NCI-H1417 treated with DMSO at 0.1 percent for 48 hours (cell line): ENCODE measurements at regions not wholly inside any gene's neighbourhood (a gene's known extent, or its start where the extent isn't known, plus 50 kb on each side); places are given as distances from the start of the nearest gene placed in this dataset.
"Not testable (repeated sequence)": the region's sequence is repeated elsewhere in the genome, so short reads cannot be mapped to it uniquely, and the experiment has no call there.

Experiments
- DNase-seq: peaks from one replicate; lab custom pipeline; 2025; lab: John Stamatoyannopoulos, UW

GRCh38 chr17:5864741-5865657, 205.2 kb upstream of the WSCD1 start:
- DNase-seq = no peak

DNA sequence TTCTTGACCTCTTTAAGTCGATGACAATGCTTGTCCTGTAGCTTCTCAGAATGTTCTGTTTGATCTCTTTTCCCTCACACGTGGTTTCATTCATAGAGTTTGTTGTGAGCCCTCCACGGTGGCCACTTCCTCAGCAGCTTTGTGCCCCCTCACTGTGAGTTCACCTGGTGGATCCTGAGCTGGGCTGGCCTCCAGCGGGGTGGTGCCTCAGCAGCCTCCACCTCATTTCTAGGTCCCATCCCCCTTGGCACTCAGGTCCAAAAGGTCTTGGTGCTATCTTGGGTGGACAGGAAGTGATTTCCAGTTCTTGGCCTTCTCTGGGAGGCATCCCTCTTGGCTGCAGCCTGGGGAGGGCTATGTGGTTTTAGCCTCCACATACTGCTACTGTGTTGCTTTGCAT, 203.2 kb upstream of the WSCD1 start:
- DNase-seq = no peak

DNA sequence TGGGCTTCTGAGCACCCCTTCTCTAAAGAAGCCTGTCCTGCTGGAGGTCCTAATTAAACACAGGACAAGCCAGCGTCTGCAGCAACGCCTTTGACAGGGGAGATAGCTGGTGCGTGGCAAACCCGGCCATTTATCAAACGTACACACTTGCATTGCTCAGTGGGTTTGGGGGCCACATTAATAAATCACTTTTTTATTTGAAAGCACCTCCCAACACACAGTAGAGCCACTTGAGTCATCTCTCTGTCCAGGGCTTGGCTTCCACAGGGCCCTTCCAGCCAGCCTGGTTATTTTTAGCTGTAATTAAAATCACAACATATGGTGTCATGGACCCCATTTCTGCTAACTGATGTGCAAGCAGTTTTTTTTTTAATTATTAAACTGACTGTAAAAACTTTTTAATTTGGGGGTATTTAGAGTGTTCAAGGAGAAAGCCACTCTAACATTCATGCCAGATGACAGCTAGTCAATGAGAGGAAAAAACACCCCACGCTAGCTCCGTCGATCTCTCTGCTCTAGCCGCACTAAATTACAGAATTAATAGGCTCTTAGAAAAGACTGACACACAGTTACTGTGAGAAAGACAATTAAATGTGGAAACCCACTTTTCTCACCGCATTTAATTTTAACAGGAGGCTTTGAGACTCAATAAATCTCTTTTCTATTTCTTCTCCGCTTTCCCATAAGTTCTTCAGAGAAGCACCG, 201.0 kb upstream of the WSCD1 start:
- no peak for DNase-seq

DNA sequence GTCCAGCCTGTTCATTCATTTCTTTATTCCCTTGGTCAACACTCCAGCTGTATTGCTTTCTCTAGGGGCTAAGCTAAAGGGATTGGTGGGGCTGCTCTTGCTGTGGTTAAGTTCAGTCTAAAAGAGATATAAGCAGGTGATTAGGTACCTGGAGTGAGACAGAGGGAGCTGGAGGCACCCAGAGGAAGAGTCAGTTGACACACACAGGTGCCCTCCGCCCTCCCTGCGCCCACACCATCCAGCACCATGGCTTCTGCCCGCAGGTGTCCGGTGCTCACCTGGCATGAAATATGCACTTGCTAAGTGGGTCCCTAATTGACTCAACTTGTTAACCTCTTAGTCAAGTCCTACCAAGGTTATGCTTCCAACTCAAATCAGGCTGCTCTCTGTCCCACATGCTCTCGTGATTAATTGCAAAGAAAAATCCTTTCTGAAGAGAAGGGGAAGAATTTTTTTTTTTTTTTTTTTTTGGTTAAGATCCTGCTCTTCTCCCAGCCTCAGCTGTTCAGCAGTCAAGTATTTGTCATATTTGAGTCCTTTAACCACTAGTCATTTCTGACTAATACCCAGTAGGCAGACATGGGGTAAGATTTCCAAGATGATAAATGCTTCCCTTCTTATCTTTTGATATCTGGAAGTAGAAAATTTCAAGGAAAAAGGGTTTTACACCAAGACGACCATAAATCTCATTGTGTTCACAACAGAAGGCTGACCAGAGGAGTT, 199.8 kb upstream of the WSCD1 start:
- no peak for DNase-seq

DNA sequence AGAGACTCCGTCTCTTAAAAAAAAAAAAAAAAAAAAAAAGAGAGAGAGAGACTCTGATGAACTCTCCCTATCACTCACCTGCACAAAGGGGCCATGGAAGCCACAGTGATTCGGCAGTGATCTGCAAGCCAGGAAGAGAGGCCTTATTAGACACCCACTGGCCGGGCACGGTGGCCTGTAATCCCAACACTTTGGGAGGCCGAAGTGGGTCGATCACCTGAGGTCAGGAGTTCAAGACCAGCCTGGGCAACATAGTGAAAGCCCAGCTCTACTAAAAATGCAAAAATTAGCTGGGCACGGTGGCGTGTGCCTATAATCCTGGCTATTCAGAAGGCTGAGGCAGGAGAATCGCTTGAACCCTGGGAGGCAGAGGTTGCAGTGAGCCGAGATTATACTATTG, 198.5 kb upstream of the WSCD1 start:
- no peak for DNase-seq

GRCh38 chr17:5872831-5873230, 197.3 kb upstream of the WSCD1 start:
- DNase-seq = no peak

DNA sequence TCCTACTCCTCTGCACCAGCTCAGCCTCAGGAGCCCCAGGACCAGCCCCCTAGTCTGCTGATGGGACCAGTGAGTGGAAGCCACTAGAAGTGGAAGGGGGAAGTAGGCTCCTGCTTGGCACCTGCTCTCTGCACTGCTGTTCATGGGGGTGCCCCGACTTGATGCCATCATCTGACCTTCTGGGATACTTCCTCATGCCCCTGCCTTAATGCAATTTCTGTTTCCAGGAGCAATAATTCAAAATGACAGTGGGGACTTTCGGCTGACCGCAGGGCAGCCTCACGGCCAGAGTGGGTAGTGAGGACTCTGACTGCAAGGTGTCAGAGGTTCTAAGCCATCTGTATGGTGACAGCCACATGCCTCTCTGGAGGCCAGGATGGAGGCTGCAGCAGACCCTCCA, 196.4 kb upstream of the WSCD1 start:
- DNase-seq = no peak

DNA sequence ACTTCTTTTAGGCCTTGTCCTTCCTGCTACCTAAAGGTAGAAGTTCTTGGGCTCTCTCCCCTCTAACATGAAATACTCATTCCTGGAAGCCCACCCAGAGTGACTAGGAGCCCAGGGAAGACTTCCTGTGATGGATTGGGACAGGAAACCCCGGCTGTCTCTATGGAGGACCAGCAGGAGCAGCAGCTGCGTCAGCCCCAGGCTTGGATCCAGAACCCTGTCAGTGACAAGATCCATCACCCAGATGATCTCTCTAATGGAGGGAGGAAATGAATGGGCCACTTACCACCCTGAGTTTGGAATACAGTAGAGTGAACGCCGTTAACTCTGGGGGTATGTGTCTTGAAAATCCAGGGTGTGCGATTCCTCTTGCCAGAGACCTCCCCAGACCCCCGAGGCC, 195.7 kb upstream of the WSCD1 start:
- no peak for DNase-seq

GRCh38 chr17:5877366-5877765, 192.8 kb upstream of the WSCD1 start:
- no peak for DNase-seq

- DNase-seq = no peak
Measured at GRCh38 chr17:5877948-5878347, 192.2 kb upstream of the WSCD1 start.

DNA sequence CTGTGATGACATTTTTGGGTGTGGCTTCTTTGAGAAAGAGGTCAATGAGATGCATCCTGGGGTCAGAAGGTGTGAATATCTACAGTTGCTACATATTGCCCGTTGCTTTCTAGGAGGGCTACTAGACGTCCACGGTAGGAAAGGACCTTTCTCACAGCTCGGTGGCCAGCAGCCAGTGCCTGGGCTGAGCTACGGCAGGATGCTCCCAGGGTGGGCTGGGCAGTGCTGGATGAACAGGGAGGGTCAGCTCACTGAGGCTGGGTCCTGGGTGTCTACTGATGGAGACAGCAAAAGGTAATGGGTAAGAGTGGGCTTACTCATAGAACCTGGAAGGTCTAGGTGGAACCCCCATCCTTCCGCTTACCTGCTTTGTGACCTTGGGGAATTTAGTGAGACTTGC, 188.3 kb upstream of the WSCD1 start:
- DNase-seq = no peak

- DNase-seq = no peak
Measured at GRCh38 chr17:5883775-5884665, 186.2 kb upstream of the WSCD1 start.

- DNase-seq = no peak
Measured at GRCh38 chr17:5885336-5885735, 184.8 kb upstream of the WSCD1 start.

DNA sequence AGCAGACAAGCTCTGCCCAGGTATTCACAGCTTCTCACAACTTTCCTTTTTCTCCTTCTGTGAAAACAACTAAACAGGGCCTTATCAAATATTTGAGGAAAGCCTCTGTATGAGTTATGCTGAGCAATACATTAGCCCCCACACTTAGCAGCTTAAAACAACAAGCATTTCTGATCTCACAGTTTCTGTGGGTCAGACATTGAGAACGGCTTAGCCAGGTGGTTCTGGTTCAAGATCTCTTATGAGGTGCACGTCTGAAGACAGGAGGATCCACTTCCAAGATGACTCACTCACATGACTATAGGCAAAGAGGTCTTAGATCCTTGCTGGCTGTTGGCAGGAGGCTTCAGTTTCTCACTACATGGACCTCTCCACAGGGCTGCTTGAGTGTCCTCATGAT, 181.4 kb upstream of the WSCD1 start:
- no peak for DNase-seq

DNA sequence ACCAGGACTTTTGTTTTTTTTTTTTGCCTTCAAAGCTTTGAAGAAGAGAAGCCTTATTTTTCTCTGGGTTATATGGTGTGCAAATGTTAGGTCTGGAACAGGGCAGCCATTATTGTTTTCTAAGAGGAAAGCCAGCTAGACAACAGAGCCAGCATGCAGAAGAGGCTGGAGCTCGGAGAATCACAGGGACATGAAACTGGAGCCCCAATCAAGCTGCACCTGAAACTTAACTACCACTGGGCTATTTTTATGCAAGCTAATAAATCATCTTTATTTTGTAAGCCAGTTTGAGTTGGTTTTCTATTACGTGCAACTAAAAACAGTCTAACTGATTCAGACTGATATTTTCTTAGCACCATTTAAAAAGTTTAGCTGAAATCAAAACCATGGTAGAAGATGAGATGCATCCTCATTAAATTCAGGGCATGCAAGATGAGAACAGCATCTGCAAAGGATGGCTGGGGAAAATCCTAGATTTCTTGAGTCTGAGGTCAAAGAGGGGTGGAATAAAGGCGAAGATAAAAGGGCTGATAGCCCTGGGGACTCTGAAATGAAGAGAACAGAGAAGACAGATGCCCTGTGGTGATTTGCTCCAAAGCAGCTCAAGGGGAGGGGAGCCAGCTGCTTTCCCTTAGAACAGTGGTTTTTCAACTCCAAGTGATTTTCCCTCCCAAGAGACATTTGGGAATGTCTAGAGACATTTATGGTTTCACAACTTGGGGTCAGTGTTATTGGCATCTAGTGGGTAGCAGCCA, 177.1 kb upstream of the WSCD1 start:
- DNase-seq = no peak

GRCh38 chr17:5893741-5894140, 176.4 kb upstream of the WSCD1 start:
- DNase-seq = no peak

DNA sequence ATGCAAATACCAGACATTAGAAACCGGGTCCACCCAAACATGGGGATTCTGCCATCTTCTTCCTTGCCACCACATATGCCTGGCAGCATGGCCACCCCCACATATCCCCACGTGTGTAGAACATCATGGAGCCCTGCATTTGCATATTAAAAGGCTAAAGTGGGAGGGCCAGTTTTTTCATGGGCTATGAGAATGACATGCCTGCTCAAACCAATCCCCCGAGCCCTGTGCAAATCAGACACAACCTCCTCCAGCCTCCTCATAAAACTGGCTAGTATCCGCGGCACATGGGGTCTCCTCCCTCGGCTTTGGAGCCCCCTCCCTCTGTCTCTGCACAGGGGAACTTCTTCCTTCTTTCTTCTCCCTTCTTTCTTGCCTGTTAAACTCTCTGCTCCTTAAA, 174.9 kb upstream of the WSCD1 start:
- no peak for DNase-seq

DNA sequence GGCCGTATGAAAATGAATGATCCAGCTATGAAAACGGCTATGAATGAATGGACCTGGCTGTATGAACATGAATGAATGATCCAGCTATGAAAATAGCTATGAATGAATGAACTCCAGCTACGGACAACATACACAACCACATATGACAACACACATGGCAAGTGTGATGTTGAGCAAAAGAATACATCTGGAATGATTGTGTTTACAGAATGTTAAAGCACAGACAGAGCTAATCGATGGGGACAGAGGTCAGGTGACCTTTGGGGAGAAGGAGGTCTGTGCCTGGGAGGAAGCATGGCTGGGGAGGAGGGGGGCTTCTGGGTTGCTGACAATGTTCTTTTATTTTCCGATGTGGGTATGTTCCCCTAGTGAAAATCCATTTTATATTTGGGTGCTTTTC, 174.0 kb upstream of the WSCD1 start:
- no peak for DNase-seq

GRCh38 chr17:5897275-5897911, 172.8 kb upstream of the WSCD1 start:
- DNase-seq = no peak

DNA sequence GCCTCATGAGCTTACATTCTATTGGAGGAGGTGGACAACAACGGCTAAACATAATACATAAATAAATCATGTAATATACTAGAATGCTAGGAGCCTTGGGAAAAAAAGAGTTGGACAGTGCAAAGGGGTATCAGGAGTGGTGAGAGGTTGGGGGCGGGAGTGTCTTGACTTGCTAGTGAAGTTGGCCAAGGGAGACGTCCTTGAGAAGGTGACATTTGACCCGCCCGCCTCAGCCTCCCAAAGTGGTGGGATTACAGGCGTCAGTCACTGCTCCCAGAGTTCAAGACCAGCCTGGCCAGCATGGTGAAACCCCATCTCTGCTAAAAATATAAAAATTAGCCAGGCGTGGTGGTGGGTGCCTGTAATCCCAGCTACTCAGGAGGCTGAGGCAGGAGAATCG, 172.2 kb upstream of the WSCD1 start:
- not testable (repeated sequence) for DNase-seq

DNA sequence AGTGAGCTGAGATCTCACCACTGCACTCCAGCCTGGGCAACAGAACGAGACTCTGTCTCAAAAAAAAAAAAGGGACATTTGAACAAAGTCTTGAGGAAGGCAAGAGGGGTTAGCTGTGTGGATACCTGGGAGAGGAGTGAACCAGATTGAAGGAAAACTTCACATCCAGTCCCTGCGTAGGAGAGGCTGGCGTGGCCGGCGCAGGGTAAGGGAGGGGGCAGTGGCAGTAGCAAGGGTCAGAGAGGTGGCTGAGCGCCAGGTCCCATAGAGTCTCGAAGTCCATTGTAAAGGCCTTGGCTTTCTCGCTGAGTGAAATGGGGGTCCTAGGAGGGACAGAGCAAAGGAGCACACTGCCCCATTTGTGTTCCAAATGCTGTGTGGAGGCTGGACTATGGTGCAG, 171.8 kb upstream of the WSCD1 start:
- DNase-seq = no peak
